ENCODE measurements at regions not wholly inside any gene's neighbourhood (a gene's known extent, or its start where the extent isn't known, plus 50 kb on each side); places are given as distances from the start of the nearest gene placed in this dataset.

- Histone ChIP-seq H3K27ac (ENCODE audit: insufficient read depth, low read depth, low read length) (no peak overlapping the region), H3K79me2 (ENCODE audit: control insufficient read depth, insufficient read depth, low read length) (no peaks in the 10 kb centered on the region), H3K9me3 (replicated peaks; ENCODE audit: control insufficient read depth, insufficient read depth, low read length) (no peaks in the 10 kb centered on the region), H3K4me3 (replicated peaks in 1 of 3; ENCODE audit: insufficient read depth in 1 of 3, low read depth in 1 of 3, low read length in 3 of 3) (no peak overlapping the region), H3K9ac (replicated peaks; ENCODE audit: extremely low read depth, insufficient read depth, low read length) (no peak overlapping the region), H2AFZ (ENCODE audit: low read depth, low read length) (no peak overlapping the region), H3K36me3 (ENCODE audit: control insufficient read depth in 2 of 2, extremely low read depth in 1 of 2, insufficient read depth in 2 of 2, low read length in 2 of 2) (no peaks in the 10 kb centered on the region), H3K4me2 (ENCODE audit: insufficient read depth, low read length) (no peak overlapping the region), H4K20me1 (replicated peaks; ENCODE audit: control insufficient read depth, extremely low read depth, insufficient read depth, low read length) (no peaks in the 10 kb centered on the region), H3K4me1 (ENCODE audit: control insufficient read depth, extremely low read depth, insufficient read depth, low read length) (no peaks in the 10 kb centered on the region), H3K27me3 (ENCODE audit: control insufficient read depth in 2 of 2, insufficient read depth in 2 of 2, low read length in 2 of 2) (peaks cover 0 to 11% of the 10 kb centered on the region in 2 experiments), H3K9me1 (replicated peaks; ENCODE audit: control insufficient read depth, extremely low read depth, insufficient read depth, low read length) (no peaks in the 10 kb centered on the region)
- dilution Hi-C loops (cut with MboI; ENCODE audit: extremely low pct_ligation_motif_present, low sequenced_read_pairs): no loop called here
- ChIA-PET POLR2A (no interaction called here), CTCF (no interaction called here)
- intact Hi-C loops (cut with micrococcal nuclease): no loop called here
- no peak for TF ChIP-seq MYC (IDR thresholded peaks at IDR 0.05; ENCODE audit: low read depth, low read length)
- TF ChIP-seq MAX (IDR thresholded peaks at IDR 0.05; ENCODE audit: insufficient read depth, insufficient read length): no peak
- TF ChIP-seq EZH2 (IDR thresholded peaks at IDR 0.05; ENCODE audit: borderline replicate concordance, low read depth, low read length, severe bottlenecking): no peak
- TF ChIP-seq POLR2A (IDR thresholded peaks at IDR 0.05; ENCODE audit: low read depth, low read length): no peak
- no peak for TF ChIP-seq GATA2 (IDR thresholded peaks at IDR 0.05; ENCODE audit: insufficient read depth, insufficient read length, low read depth, low read length)
- TF ChIP-seq CTCF (IDR thresholded peaks at IDR 0.05; ENCODE audit: extremely low read depth in 1 of 2, insufficient read depth in 1 of 2, low read depth in 1 of 2, low read length in 2 of 2): no peak
- TF ChIP-seq POLR2AphosphoS5 (IDR thresholded peaks at IDR 0.05; ENCODE audit: insufficient read depth, low read depth, low read length): no peak
- TF ChIP-seq FOS (IDR thresholded peaks at IDR 0.05; ENCODE audit: borderline replicate concordance, insufficient read depth, low read length): no peak
- TF ChIP-seq JUN (IDR thresholded peaks at IDR 0.05; ENCODE audit: borderline replicate concordance, insufficient read depth, insufficient read length, low read depth): no peak
- no peak for FAIRE-seq
- BruUV-seq (replicated peaks): no TSS peak
- no peak for DNase-seq (ENCODE audit: low read depth, low spot score)
Observed at GRCh38 chr12:53868511-53868986, 70.1 kb upstream of the HOXC13 start.
